GM19025 (cell line): ENCODE measurements at regions not wholly inside any gene's neighbourhood (a gene's known extent, or its start where the extent isn't known, plus 50 kb on each side); places are given as distances from the start of the nearest gene placed in this dataset.
A peak's percentile ranks its signal among the peaks of the same experiment; 100 is the strongest.

Source experiments
- ATAC-seq: cut with Tn5 transposase; IDR thresholded peaks from one replicate; pipeline ENCODE4 v1.9.1; 2021; ENCODE audit warnings: mild to moderate bottlenecking, low read depth, moderate library complexity; ENCODE audit not compliant: unreplicated experiment

GRCh38 chr7:34263168-34263567 lies 357.8 kb downstream of the BMPER start:
- no peak for ATAC-seq

DNA sequence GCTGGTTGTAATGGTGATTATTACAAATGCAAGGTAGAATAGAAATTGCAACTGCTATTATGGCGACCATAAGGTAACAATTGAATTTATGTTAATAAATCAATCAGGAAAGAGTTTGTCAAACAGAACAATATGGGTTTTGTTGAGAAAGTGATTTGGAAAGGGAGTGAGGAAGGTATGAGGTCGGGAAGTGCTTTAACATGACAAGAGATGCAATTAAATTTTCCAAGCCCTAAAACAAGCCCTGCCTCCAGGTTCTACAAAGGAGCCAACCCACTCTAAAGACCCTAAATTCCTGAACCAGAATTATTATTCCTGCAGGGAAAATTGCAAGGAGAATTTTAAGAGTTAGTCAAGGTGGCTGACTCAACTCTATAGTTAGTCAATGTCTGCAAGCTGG lies 363.7 kb downstream of the BMPER start:
- ATAC-seq: no peak

- ATAC-seq: no peak
Measured at GRCh38 chr7:34275624-34276023, 370.3 kb downstream of the BMPER start.

GRCh38 chr7:34277016-34277802 lies 371.9 kb downstream of the BMPER start:
- ATAC-seq: peak; percentile 84

GRCh38 chr7:34277803-34278199 lies 372.5 kb downstream of the BMPER start:
- no peak for ATAC-seq

GRCh38 chr7:34281260-34281659 lies 375.9 kb downstream of the BMPER start:
- ATAC-seq: no peak

DNA sequence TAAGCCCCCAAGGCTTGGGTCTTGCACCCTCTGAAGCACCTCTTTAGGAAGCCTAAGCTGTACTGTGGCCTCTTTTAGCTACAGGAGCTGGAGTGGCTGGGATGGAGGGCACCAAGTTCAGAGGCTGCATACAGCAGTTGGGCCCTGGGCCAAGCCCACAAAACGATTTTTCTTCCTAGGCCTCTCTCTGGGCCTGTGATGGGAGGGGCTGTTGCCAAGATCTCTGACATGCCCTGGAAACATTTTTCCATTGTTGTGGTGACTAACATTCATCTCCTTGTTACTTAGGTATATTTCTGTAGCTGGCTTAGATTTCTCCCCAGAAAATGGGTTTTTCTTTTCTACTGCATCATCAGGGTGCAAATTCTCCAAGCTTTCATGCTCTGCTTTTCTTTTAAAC lies 375.7 kb upstream of the NPSR1 start:
- ATAC-seq: no peak

- no peak for ATAC-seq
Measured at GRCh38 chr7:34296663-34297062, 361.4 kb upstream of the NPSR1 start.

DNA sequence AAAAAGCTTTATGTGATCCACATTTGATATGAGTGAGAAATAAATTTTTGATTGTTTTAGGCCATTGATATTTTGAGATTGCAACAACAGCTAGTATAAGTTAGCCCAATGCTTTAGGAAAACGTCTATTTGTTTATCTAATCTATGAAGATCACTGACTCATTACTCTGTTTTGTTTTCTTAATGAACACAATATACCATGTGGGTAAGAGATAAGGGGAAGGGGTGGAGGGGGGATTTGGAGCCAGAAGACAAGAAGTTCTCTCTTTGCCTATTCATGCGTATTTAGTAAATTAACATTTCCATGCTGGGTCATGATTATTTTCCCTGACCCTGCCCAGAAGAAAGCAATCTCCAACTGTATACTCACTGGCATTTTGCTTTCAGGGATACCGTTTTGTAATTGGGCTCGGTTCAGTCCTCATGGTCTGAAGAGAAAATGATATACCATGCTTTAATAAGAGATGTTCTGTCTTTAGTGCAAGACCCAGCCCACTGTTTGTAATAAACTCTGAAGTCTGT lies 359.5 kb upstream of the NPSR1 start:
- no peak for ATAC-seq

DNA sequence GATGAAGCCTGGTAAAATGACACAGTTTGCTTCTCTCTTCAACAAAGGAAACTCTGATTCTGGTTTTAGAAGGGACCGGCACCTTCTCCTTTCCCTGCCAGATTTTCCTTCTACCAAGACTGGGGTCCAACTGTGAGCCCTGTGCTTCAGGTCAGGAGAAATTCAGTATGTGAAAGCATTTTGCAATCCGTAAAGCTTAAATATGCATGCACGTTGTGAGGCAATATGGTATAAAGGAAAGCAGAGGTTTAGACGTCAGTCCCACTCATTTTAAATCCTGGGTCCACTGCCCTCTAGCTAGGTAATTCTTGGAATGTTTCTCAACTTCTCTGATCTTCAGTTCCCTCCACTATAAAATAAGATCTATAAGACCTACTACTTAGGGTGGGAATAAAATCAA lies 359.0 kb upstream of the NPSR1 start:
- ATAC-seq: no peak

DNA sequence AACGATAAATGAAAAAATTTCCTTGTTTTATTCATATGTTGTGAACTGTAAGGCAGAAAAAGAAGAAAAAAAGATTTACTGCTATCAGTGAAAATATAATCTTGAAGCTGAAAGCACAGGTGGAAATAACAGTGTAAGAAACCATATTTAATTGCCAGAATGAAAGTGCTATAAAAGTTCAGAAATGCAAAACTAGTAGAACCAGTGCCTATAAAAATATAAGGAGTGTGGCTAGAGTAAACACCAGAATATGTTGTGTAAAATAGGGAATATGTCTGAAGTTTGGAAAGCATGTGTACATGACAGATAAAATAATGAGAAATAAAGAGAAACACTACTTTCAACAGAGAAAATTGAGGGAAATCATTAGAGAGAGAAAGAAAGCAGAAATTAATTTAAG lies 350.5 kb upstream of the NPSR1 start:
- no peak for ATAC-seq

- ATAC-seq: no peak
Measured at GRCh38 chr7:34308595-34308994, 349.4 kb upstream of the NPSR1 start.

- ATAC-seq: no peak
Measured at GRCh38 chr7:34309116-34309515, 348.9 kb upstream of the NPSR1 start.

GRCh38 chr7:34309584-34309983 lies 348.4 kb upstream of the NPSR1 start:
- ATAC-seq: no peak

DNA sequence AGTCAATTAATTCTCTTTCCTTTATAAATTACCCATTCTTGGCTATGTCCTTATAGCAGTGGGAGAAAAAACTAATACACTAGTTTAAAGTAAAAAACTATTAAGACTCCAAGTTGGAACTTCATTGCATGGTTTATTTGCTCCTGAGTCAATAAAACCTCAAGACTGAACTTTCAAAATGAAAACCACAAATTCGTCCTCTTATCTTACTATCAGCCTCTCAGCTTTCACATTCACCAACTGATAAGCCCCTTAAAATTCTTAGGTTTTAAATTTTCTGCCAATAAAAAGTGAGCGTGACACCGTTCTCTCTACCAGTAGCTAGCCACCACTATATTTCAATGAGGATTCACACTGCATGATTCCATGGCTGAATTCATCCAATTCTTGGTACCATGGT lies 346.4 kb upstream of the NPSR1 start:
- ATAC-seq: no peak

- ATAC-seq: no peak
Measured at GRCh38 chr7:34312624-34313023, 345.4 kb upstream of the NPSR1 start.

GRCh38 chr7:34313289-34313688 lies 344.7 kb upstream of the NPSR1 start:
- ATAC-seq: no peak

- ATAC-seq: no peak
Measured at GRCh38 chr7:34315032-34315431, 343.0 kb upstream of the NPSR1 start.

- ATAC-seq: no peak
Measured at GRCh38 chr7:34317039-34317438, 341.0 kb upstream of the NPSR1 start.

- no peak for ATAC-seq
Measured at GRCh38 chr7:34320412-34320811, 337.6 kb upstream of the NPSR1 start.

DNA sequence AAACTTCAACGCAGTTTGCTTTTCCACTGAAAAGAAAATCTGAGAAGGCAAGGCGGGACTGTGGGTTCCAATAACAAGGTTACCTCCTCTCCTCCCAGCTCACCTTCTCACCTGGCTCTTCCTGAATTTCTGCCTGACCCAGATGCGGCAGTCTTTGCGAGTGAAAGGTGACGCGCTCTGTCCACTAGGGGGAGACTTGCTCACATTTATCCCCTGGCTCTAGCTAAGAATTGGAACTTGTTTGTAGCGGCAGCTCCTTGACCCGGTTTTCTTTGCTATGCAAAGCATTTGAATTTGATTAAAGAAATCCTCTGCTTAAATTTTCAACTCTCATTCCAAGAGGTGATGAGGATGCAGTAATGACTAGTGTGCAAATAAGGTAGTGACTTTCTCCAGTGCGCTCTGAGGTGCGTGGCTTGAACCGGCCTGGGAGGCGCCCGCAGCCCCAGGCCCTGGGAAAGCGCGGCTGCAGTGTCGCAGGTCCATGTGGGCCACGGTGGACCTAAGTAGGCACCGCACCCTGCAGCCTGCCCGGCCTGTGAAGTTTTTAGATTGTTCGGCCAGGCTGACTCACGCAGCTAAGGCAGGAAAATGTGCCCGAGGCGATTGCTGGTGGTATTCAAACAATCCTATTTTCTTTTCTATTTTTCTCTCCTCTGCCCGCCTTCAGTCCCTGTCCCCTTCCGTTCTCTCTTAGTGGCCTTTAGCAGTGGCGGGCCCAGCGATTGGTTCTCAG lies 336.9 kb upstream of the NPSR1 start:
- peak; percentile 90 for ATAC-seq

DNA sequence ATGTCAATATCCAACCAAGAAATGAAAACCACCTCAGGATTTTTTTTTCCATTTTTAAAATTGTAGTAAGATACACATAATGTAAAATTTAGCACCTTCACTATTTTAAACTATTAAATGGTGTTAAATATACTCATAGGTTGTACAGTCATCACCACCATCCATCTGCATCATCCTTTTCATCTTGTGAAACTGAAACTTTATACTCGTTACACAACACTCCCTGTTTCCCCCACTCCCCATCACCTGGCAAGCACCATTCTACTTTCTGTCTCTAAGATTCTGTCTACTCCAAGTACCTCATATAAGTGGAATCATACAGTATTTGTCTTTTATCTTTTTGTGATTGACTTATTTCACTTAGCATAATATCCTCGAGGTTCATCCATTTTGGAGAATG lies 335.2 kb upstream of the NPSR1 start:
- ATAC-seq: peak; percentile 40
